Panc1 (cell line): ENCODE measurements at regions not wholly inside any gene's neighbourhood (a gene's known extent, or its start where the extent isn't known, plus 50 kb on each side); places are given as distances from the start of the nearest gene placed in this dataset.

Source experiments
- POLR2AphosphoS5 ChIP-seq: IDR thresholded peaks from 2 replicates; pipeline ENCODE4 v1.6.1; 2012; ENCODE audit warnings: mild to moderate bottlenecking, low read depth, low read length, moderate library complexity
- TCF7L2 ChIP-seq: IDR thresholded peaks from 2 replicates; pipeline ENCODE4 v1.6.1; 2011; ENCODE audit warnings: mild to moderate bottlenecking, low read depth, low read length, inconsistent platforms
- TF ChIP-seq, protein P1 (sequence below): fragments of 450-650 bp; IDR thresholded peaks from 2 replicates; pipeline ENCODE4 v1.5.1; 2017; ENCODE audit warnings: mild to moderate bottlenecking

DNA sequence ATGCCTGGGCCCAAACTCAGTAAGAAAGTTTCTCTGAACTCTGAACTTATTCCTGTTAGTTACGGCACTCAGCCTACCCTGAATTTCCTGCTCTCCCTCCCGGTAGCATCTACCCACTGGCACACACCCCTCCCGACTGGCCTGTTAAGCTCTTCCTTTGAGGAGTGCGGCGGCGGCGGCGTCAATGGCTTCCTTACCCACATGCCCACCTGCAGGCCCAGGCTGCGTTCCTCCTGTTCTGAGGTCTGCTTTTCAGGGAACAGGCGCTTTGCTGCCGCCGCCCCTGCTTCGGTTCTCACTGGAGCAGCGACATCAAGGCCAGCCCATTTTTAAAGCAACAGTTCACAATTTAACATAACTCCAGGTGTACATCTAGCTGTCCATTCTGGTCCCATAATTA is 432.4 kb downstream of the DCDC2C start:
- TF ChIP-seq, protein P1, sequence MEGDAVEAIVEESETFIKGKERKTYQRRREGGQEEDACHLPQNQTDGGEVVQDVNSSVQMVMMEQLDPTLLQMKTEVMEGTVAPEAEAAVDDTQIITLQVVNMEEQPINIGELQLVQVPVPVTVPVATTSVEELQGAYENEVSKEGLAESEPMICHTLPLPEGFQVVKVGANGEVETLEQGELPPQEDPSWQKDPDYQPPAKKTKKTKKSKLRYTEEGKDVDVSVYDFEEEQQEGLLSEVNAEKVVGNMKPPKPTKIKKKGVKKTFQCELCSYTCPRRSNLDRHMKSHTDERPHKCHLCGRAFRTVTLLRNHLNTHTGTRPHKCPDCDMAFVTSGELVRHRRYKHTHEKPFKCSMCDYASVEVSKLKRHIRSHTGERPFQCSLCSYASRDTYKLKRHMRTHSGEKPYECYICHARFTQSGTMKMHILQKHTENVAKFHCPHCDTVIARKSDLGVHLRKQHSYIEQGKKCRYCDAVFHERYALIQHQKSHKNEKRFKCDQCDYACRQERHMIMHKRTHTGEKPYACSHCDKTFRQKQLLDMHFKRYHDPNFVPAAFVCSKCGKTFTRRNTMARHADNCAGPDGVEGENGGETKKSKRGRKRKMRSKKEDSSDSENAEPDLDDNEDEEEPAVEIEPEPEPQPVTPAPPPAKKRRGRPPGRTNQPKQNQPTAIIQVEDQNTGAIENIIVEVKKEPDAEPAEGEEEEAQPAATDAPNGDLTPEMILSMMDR = no peak
- TF ChIP-seq TCF7L2 = no peak
- no peak for TF ChIP-seq POLR2AphosphoS5
